Panc1 (cell line): ENCODE measurements at regions not wholly inside any gene's neighbourhood (a gene's known extent, or its start where the extent isn't known, plus 50 kb on each side); places are given as distances from the start of the nearest gene placed in this dataset.

Source experiments
- ATAC-seq: fragments of 200-7000 bp; cut with Tn5 transposase; 2 replicates; pipeline ENCODE4 v1.9.1; 2020; ENCODE audit warnings: mild to moderate bottlenecking, moderate library complexity
- BruUV-seq: library from RNA; stranded (reverse); fragments of 400-500 nt; replicated peaks from 2 replicates; lab custom pipeline; 2021; lab: Mats Ljungman, UMichigan
- CTCF ChIA-PET: fragments of 300-600 bp; sonication (Branson Sonifier 250); formaldehyde crosslinking; loops from one replicate; lab custom pipeline; 2022; ENCODE audit warnings: antibody characterized with exemption; lab: Charles Lee
- POLR2A ChIA-PET: fragments of 300-600 bp; sonication (Branson Sonifier 250); formaldehyde crosslinking; loops from one replicate; lab custom pipeline; 2022; ENCODE audit warnings: antibody characterized with exemption; lab: Charles Lee
- DNase-seq: peaks from one replicate; pipeline ENCODE4 v3.0.0-alpha.2; 2010; ENCODE audit warnings: low read depth, low spot score
- H3K27ac ChIP-seq: 2 replicates; pipeline ENCODE4 v1.5.1; 2011; ENCODE audit warnings: mild to moderate bottlenecking, low read length, inconsistent platforms
- H3K27me3 ChIP-seq: fragments of 200-500 bp; sonication (Bioruptor generic); 2 replicates; pipeline ENCODE4 v1.6.0; 2014; ENCODE audit warnings: low read length, inconsistent platforms; ENCODE audit not compliant: control insufficient read depth, insufficient read depth
- H3K36me3 ChIP-seq: fragments of 200-500 bp; sonication (Bioruptor generic); 2 replicates; pipeline ENCODE4 v1.5.1; 2014; ENCODE audit warnings: inconsistent platforms, mild to moderate bottlenecking, low read length, moderate library complexity; ENCODE audit not compliant: control insufficient read depth, insufficient read depth
- H3K4me1 ChIP-seq: 2 replicates; pipeline ENCODE4 v1.5.1; 2011; ENCODE audit warnings: inconsistent platforms, mild to moderate bottlenecking, low read length, moderate library complexity; ENCODE audit not compliant: control insufficient read depth, insufficient read depth
- H3K4me3 ChIP-seq, 2 experiments: 2 replicates each; pipeline ENCODE4 v1.5.1; 2011 to 2012; ENCODE audit warnings: low read depth in 2 of 2, low read length in 2 of 2, mild to moderate bottlenecking in 2 of 2, inconsistent platforms in 1 of 2, moderate library complexity in 1 of 2
- H3K9me3 ChIP-seq: fragments of 200-500 bp; sonication (Bioruptor generic); 2 replicates; pipeline ENCODE4 v1.5.1; 2014; ENCODE audit warnings: low read depth, mild to moderate bottlenecking, inconsistent platforms, low read length, moderate library complexity; ENCODE audit not compliant: control insufficient read depth, insufficient read depth
- POLR2AphosphoS5 ChIP-seq: IDR thresholded peaks from 2 replicates; pipeline ENCODE4 v1.6.1; 2012; ENCODE audit warnings: mild to moderate bottlenecking, low read depth, low read length, moderate library complexity
- SIN3A ChIP-seq: IDR thresholded peaks from 2 replicates; pipeline ENCODE4 v1.6.1; 2012; ENCODE audit warnings: low read depth, mild to moderate bottlenecking, low read length, moderate library complexity, borderline replicate concordance; ENCODE audit not compliant: insufficient read depth
- TCF7L2 ChIP-seq: IDR thresholded peaks from 2 replicates; pipeline ENCODE4 v1.6.1; 2011; ENCODE audit warnings: mild to moderate bottlenecking, low read depth, low read length, inconsistent platforms
- in situ Hi-C: cut with HindIII; loops from 2 replicates; pipeline ENCODE4 v1.10.0; 2016; ENCODE audit warnings: low sequenced_read_pairs, low pct_unique_long_range_greater_than_20kb
- intact Hi-C: fragments of 100-400 bp; cut with micrococcal nuclease; formaldehyde crosslinking; loops from one replicate; pipeline ENCODE4 v1.10.0; 2022; ENCODE audit not compliant: unreplicated experiment
- TF ChIP-seq, protein P1 (sequence below), 2 experiments: IDR thresholded peaks; 2 replicates each; pipeline ENCODE4 v1.6.1; 2011 to 2012; ENCODE audit warnings: low read depth in 2 of 2, control low read depth in 1 of 2, low read length in 1 of 2, mild to moderate bottlenecking in 1 of 2, moderate library complexity in 1 of 2; ENCODE audit not compliant: insufficient read depth in 1 of 2
- TF ChIP-seq, protein P2 (sequence below): fragments of 450-650 bp; IDR thresholded peaks from 2 replicates; pipeline ENCODE4 v1.5.1; 2017; ENCODE audit warnings: mild to moderate bottlenecking

GRCh38 chr13:112255550-112256120 lies 120.5 kb upstream of the SPACA7 start:
- POLR2A ChIA-PET, result no interaction called here
- H3K9me3 ChIP-seq, result no peaks in the 10 kb centered on the region

DNA sequence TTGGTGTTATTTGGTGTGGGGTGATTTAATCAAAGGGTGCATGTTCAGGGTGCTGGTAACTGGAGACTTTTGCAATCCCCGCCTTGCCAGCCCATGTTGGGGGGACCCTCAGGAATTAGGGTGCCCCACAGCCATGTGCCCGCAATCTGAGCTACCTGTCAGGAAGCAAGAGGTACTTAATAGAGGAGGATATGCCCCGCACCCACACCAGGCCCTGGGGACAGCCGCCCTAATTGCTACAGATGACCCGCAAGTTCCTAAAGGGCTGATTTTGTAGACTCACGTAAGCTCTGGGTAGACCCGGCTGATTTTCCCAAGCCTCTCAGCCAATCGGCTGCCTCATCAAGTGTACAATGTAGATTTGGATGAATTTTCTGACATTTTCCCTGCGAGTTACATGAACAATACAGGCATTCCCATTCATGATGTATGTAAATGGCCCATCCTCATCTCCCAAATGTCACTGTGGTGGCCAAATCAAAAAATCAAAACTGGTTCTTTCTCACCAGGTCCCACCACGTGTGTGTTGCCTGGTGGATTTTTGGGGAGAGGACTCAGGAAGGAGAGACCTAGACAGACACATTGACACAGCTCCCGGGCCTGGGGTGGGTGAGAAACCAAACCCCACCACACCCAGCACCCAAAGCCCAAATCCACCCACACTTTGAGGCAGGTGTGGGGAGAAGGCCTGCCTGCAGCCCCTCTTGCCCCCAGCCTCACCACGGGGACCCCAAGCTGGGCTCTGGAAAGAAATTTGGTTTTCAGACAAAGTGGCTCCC lies 119.2 kb upstream of the SPACA7 start:
- ATAC-seq, result no peak
- Histone ChIP-seq H3K27me3 (peaks cover 2% of the 10 kb centered on the region; the same call in 1 of the 2 replicates), H3K4me1 (no peaks in the 10 kb centered on the region), H3K9me3 (no peaks in the 10 kb centered on the region), H3K27ac (no peak overlapping the region), H3K4me3 (no peak overlapping the region), H3K36me3 (no peaks in the 10 kb centered on the region)
- in situ Hi-C loops (no loop called here), intact Hi-C loops (no loop called here)
- no peak for DNase-seq
- CTCF ChIA-PET, result no interaction called here
- TF ChIP-seq, protein P1, sequence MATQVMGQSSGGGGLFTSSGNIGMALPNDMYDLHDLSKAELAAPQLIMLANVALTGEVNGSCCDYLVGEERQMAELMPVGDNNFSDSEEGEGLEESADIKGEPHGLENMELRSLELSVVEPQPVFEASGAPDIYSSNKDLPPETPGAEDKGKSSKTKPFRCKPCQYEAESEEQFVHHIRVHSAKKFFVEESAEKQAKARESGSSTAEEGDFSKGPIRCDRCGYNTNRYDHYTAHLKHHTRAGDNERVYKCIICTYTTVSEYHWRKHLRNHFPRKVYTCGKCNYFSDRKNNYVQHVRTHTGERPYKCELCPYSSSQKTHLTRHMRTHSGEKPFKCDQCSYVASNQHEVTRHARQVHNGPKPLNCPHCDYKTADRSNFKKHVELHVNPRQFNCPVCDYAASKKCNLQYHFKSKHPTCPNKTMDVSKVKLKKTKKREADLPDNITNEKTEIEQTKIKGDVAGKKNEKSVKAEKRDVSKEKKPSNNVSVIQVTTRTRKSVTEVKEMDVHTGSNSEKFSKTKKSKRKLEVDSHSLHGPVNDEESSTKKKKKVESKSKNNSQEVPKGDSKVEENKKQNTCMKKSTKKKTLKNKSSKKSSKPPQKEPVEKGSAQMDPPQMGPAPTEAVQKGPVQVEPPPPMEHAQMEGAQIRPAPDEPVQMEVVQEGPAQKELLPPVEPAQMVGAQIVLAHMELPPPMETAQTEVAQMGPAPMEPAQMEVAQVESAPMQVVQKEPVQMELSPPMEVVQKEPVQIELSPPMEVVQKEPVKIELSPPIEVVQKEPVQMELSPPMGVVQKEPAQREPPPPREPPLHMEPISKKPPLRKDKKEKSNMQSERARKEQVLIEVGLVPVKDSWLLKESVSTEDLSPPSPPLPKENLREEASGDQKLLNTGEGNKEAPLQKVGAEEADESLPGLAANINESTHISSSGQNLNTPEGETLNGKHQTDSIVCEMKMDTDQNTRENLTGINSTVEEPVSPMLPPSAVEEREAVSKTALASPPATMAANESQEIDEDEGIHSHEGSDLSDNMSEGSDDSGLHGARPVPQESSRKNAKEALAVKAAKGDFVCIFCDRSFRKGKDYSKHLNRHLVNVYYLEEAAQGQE (IDR thresholded peaks at IDR 0.05; ENCODE audit: insufficient read depth in 1 of 2, low read depth in 2 of 2, low read length in 1 of 2), result no peak
- no peak for TF ChIP-seq SIN3A
- no peak for TF ChIP-seq TCF7L2
- TF ChIP-seq, protein P2, sequence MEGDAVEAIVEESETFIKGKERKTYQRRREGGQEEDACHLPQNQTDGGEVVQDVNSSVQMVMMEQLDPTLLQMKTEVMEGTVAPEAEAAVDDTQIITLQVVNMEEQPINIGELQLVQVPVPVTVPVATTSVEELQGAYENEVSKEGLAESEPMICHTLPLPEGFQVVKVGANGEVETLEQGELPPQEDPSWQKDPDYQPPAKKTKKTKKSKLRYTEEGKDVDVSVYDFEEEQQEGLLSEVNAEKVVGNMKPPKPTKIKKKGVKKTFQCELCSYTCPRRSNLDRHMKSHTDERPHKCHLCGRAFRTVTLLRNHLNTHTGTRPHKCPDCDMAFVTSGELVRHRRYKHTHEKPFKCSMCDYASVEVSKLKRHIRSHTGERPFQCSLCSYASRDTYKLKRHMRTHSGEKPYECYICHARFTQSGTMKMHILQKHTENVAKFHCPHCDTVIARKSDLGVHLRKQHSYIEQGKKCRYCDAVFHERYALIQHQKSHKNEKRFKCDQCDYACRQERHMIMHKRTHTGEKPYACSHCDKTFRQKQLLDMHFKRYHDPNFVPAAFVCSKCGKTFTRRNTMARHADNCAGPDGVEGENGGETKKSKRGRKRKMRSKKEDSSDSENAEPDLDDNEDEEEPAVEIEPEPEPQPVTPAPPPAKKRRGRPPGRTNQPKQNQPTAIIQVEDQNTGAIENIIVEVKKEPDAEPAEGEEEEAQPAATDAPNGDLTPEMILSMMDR, result no peak
- TF ChIP-seq POLR2AphosphoS5, result no peak
- POLR2A ChIA-PET, result no interaction called here
- no TSS peak for BruUV-seq

More at GRCh38 chr13:112255550-112256120, 120.5 kb upstream of the SPACA7 start:
- H3K27me3 ChIP-seq, result peaks cover 2% of the 10 kb centered on the region; the same call in 1 of the 2 replicates
- no TSS peak for BruUV-seq
- no peak overlapping the region for H3K4me3 ChIP-seq
- no peak overlapping the region for H3K27ac ChIP-seq
- no peaks in the 10 kb centered on the region for H3K36me3 ChIP-seq
- no peak for ATAC-seq
- no peak for DNase-seq
- TF ChIP-seq, protein P1 (IDR thresholded peaks at IDR 0.05; ENCODE audit: insufficient read depth in 1 of 2, low read depth in 2 of 2, low read length in 1 of 2), result no peak
- no peak for TF ChIP-seq SIN3A
- TF ChIP-seq POLR2AphosphoS5, result no peak
- CTCF ChIA-PET, result no interaction called here
- H3K4me1 ChIP-seq, result no peaks in the 10 kb centered on the region
- in situ Hi-C loops, result no loop called here
- intact Hi-C loops, result no loop called here
